ENCODE measurements at regions not wholly inside any gene's neighbourhood (a gene's known extent, or its start where the extent isn't known, plus 50 kb on each side); places are given as distances from the start of the nearest gene placed in this dataset.

- Histone ChIP-seq H3K4me3 (ENCODE audit: low read length) (no peak overlapping the region), H3K4me2 (ENCODE audit: low read length) (no peak overlapping the region), H3K4me1 (ENCODE audit: insufficient read depth, low read length) (no peaks in the 10 kb centered on the region), H3K79me2 (ENCODE audit: low read length) (no peaks in the 10 kb centered on the region), H3K27ac (ENCODE audit: low read length) (no peak overlapping the region), H3K9ac (ENCODE audit: low read length) (no peak overlapping the region), H3K27me3 (ENCODE audit: low read length) (no peaks in the 10 kb centered on the region), H3K9me2 (replicated peaks; ENCODE audit: low read length) (no peaks in the 10 kb centered on the region), H4K20me1 (ENCODE audit: low read length) (no peaks in the 10 kb centered on the region), H3K36me3 (ENCODE audit: low read depth, low read length) (no peaks in the 10 kb centered on the region), H3F3A (ENCODE audit: low read length, unreplicated experiment) (no peaks in the 10 kb centered on the region), H3K9me3 (ENCODE audit: low read length) (no peaks in the 10 kb centered on the region; the same call in 1 of the 2 replicates), H2AFZ (ENCODE audit: low read length) (no peak overlapping the region)
- DNase-seq (no peak), ATAC-seq (no peak)
- ChIA-PET POLR2A (ENCODE audit: unreplicated experiment) (no interaction called here), CTCF (no interaction called here)
- intact Hi-C loops (cut with micrococcal nuclease) = no loop called here
- BruUV-seq (replicated peaks) = no TSS peak
- TF ChIP-seq EZH2phosphoT487 (IDR thresholded peaks at IDR 0.05; ENCODE audit: borderline replicate concordance, low read length) (no peak), EZH2 (IDR thresholded peaks at IDR 0.05; ENCODE audit: low read length, unreplicated experiment) (no peak), CTCF (conservative IDR thresholded peaks at IDR 0.05; ENCODE audit: low read depth, low read length) (no peak)
Observed at GRCh38 chr2:220117025-220117424, 489.6 kb downstream of the SLC4A3 start.

- no peak overlapping the region for H3K4me3 ChIP-seq (ENCODE audit: low read length)
- no peak overlapping the region for H2AFZ ChIP-seq (ENCODE audit: low read length)
- ATAC-seq (no peak), DNase-seq (no peak)
- ChIA-PET CTCF (no interaction called here), POLR2A (ENCODE audit: unreplicated experiment) (no interaction called here)
- no peaks in the 10 kb centered on the region for H3K9me3 ChIP-seq (ENCODE audit: low read length)
- no peaks in the 10 kb centered on the region for H3K79me2 ChIP-seq (ENCODE audit: low read length)
- no peak overlapping the region for H3K9ac ChIP-seq (ENCODE audit: low read length)
- H3K27me3 ChIP-seq (ENCODE audit: low read length) = no peaks in the 10 kb centered on the region
- H3K4me2 ChIP-seq (ENCODE audit: low read length) = no peak overlapping the region
- H4K20me1 ChIP-seq (ENCODE audit: low read length) = no peaks in the 10 kb centered on the region
- H3F3A ChIP-seq (ENCODE audit: low read length, unreplicated experiment) = no peaks in the 10 kb centered on the region
- no peak overlapping the region for H3K27ac ChIP-seq (ENCODE audit: low read length)
- no TSS peak for BruUV-seq (replicated peaks)
- H3K36me3 ChIP-seq (ENCODE audit: low read depth, low read length) = no peaks in the 10 kb centered on the region
- no peaks in the 10 kb centered on the region for H3K9me2 ChIP-seq (replicated peaks; ENCODE audit: low read length)
- intact Hi-C loops (cut with micrococcal nuclease) = no loop called here
- TF ChIP-seq CTCF (conservative IDR thresholded peaks at IDR 0.05; ENCODE audit: low read depth, low read length) (no peak), EZH2 (IDR thresholded peaks at IDR 0.05; ENCODE audit: low read length, unreplicated experiment) (no peak), EZH2phosphoT487 (IDR thresholded peaks at IDR 0.05; ENCODE audit: borderline replicate concordance, low read length) (no peak)
- H3K4me1 ChIP-seq (ENCODE audit: insufficient read depth, low read length) = no peaks in the 10 kb centered on the region
Observed at GRCh38 chr2:220120041-220120440, 492.6 kb downstream of the SLC4A3 start.

DNA sequence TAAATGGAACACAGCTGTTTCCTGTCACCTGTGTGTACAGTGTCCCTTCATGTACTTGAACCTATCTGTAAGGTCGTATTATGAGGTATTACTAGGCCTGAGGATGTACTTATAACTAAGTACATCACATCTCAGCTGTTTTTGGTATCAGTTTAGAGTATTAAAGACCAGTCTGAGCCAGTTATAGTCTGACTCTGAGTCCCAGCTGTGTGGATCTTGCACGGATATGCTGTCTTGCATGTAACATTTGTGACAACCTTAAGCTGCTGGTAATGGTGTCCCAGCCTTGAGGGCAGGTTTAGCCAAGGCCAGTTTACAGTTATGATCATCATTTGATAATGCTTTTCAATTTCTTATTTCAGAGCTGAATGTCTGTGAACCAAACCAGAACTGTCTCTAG lies 496.3 kb downstream of the SLC4A3 start:
- H3K36me3 ChIP-seq (ENCODE audit: low read depth, low read length) = no peaks in the 10 kb centered on the region
- H4K20me1 ChIP-seq (ENCODE audit: low read length) = no peaks in the 10 kb centered on the region
- peaks cover 4% of the 10 kb centered on the region; the same call in 1 of the 2 replicates for H3K4me1 ChIP-seq (ENCODE audit: insufficient read depth, low read length)
- ATAC-seq (no peak), DNase-seq (no peak)
- no peaks in the 10 kb centered on the region for H3K9me2 ChIP-seq (replicated peaks; ENCODE audit: low read length)
- no peaks in the 10 kb centered on the region for H3K79me2 ChIP-seq (ENCODE audit: low read length)
- no peak overlapping the region for H2AFZ ChIP-seq (ENCODE audit: low read length)
- no peaks in the 10 kb centered on the region for H3K27me3 ChIP-seq (ENCODE audit: low read length)
- TF ChIP-seq CTCF (conservative IDR thresholded peaks at IDR 0.05; ENCODE audit: low read depth, low read length) (no peak), EZH2 (IDR thresholded peaks at IDR 0.05; ENCODE audit: low read length, unreplicated experiment) (no peak), EZH2phosphoT487 (IDR thresholded peaks at IDR 0.05; ENCODE audit: borderline replicate concordance, low read length) (no peak)
- ChIA-PET CTCF (no interaction called here), POLR2A (ENCODE audit: unreplicated experiment) (no interaction called here)
- no peaks in the 10 kb centered on the region for H3F3A ChIP-seq (ENCODE audit: low read length, unreplicated experiment)
- H3K9me3 ChIP-seq (ENCODE audit: low read length) = no peaks in the 10 kb centered on the region
- intact Hi-C loops (cut with micrococcal nuclease) = no loop called here
- H3K4me3 ChIP-seq (ENCODE audit: low read length) = no peak overlapping the region
- H3K4me2 ChIP-seq (ENCODE audit: low read length) = no peak overlapping the region
- H3K9ac ChIP-seq (ENCODE audit: low read length) = no peak overlapping the region
- no peak overlapping the region for H3K27ac ChIP-seq (ENCODE audit: low read length)
- BruUV-seq (replicated peaks) = no TSS peak
